Endodermal cell (in vitro differentiated cells): ENCODE measurements at regions not wholly inside any gene's neighbourhood (a gene's known extent, or its start where the extent isn't known, plus 50 kb on each side); places are given as distances from the start of the nearest gene placed in this dataset.
A peak's percentile ranks its signal among the peaks of the same experiment; 100 is the strongest.
"Not testable (repeated sequence)": the region's sequence is repeated elsewhere in the genome, so short reads cannot be mapped to it uniquely, and the experiment has no call there.

Experiments
- DNase-seq: peaks from one replicate; pipeline ENCODE4 v3.0.0-alpha.2; 2017
- H3K27ac ChIP-seq: 2 replicates; pipeline ENCODE4 v1.5.1; 2013; ENCODE audit warnings: mild to moderate bottlenecking, low read depth, low read length, moderate library complexity
- H3K27me3 ChIP-seq: 2 replicates; pipeline ENCODE4 v1.6.1; 2013; ENCODE audit warnings: mild to moderate bottlenecking, low read length, moderate library complexity; ENCODE audit not compliant: insufficient read depth, control insufficient read depth, poor library complexity, severe bottlenecking
- H3K36me3 ChIP-seq: 2 replicates; pipeline ENCODE4 v1.7.0; 2013; ENCODE audit warnings: mild to moderate bottlenecking, low read length, moderate library complexity; ENCODE audit not compliant: control insufficient read depth, insufficient read depth
- H3K4me1 ChIP-seq: one replicate; pipeline ENCODE4 v1.7.0; 2013; ENCODE audit warnings: low read length; ENCODE audit not compliant: control insufficient read depth, insufficient read depth
- H3K4me3 ChIP-seq: 2 replicates; pipeline ENCODE4 v1.5.1; 2013; ENCODE audit warnings: mild to moderate bottlenecking, low read length, moderate library complexity
- H3K9ac ChIP-seq: 2 replicates; pipeline ENCODE4 v1.6.1; 2013; ENCODE audit warnings: mild to moderate bottlenecking, low read length, moderate library complexity; ENCODE audit not compliant: poor library complexity, severe bottlenecking; ENCODE audit errors: extremely low read depth
- H3K9me3 ChIP-seq: 2 replicates; pipeline ENCODE4 v1.6.1; 2013; ENCODE audit warnings: mild to moderate bottlenecking, low read length, moderate library complexity; ENCODE audit not compliant: control insufficient read depth
- H3K27ac Mint-ChIP-seq: 2 replicates; pipeline ENCODE4 v1.8.0; 2020; ENCODE audit warnings: mixed read lengths
- H3K27me3 Mint-ChIP-seq: 2 replicates; pipeline ENCODE4 v1.8.0; 2021; ENCODE audit warnings: mild to moderate bottlenecking, mixed read lengths; ENCODE audit not compliant: insufficient read depth
- H3K36me3 Mint-ChIP-seq: 2 replicates; pipeline ENCODE4 v1.8.0; 2020; ENCODE audit warnings: low read depth, mixed read lengths
- H3K4me1 Mint-ChIP-seq: 2 replicates; pipeline ENCODE4 v1.8.0; 2020; ENCODE audit warnings: mixed read lengths
- H3K4me3 Mint-ChIP-seq: 2 replicates; pipeline ENCODE4 v1.8.0; 2020; ENCODE audit warnings: mild to moderate bottlenecking, moderate library complexity, mixed read lengths
- H3K9me3 Mint-ChIP-seq: 2 replicates; pipeline ENCODE4 v1.8.0; 2020; ENCODE audit warnings: mild to moderate bottlenecking, mixed read lengths
- CTCF ChIP-seq: fragments of 200-600 bp; sonication (generic); conservative IDR thresholded peaks from 2 replicates; pipeline ENCODE4 v1.5.0; 2021; ENCODE audit warnings: antibody characterized with exemption, mild to moderate bottlenecking
- WGBS, 2 experiments: methylation state at CpG; one replicate each; pipeline versions ENCODE4 v1.1.5 to v1.1.7; 2013; ENCODE audit warnings: missing lambda C conversion rate in 2 of 2, mixed read lengths in 1 of 2; ENCODE audit not compliant: insufficient coverage in 1 of 2, insufficient read length in 1 of 2; 5-methylcytosine and 5-hydroxymethylcytosine counted together

- Mint-ChIP-seq H3K27me3 (no peaks in the 10 kb centered on the region), H3K4me3 (no peak overlapping the region), H3K27ac (no peak overlapping the region), H3K4me1 (peaks cover 9% of the 10 kb centered on the region), H3K36me3 (peaks cover 26% of the 10 kb centered on the region), H3K9me3 (peaks cover 46% of the 10 kb centered on the region)
- TF ChIP-seq CTCF = no peak
- H3K9me3 ChIP-seq = peaks cover 38% of the 10 kb centered on the region
- 92 to 100% methylated on average over 1 to 5 of the region's 5 CpGs for WGBS, 2 experiments
- no peak for DNase-seq
- no peak overlapping the region for H3K27ac ChIP-seq
- H3K36me3 ChIP-seq = peaks cover 9% of the 10 kb centered on the region
- no peaks in the 10 kb centered on the region for H3K27me3 ChIP-seq
- H3K4me1 ChIP-seq = no peaks in the 10 kb centered on the region
- no peak overlapping the region for H3K9ac ChIP-seq
- H3K4me3 ChIP-seq = peak overlapping the region; percentile 72
These were observed 154.7 kb upstream of the DGKB start for GRCh38 chr7:15057272-15057671.

GRCh38 chr7:15054304-15054703, 151.8 kb upstream of the DGKB start:
- not testable (repeated sequence) for H3K4me1 ChIP-seq, H3K36me3 ChIP-seq, H3K27me3 ChIP-seq, H3K4me3 ChIP-seq, H3K4me3 Mint-ChIP-seq, DNase-seq, H3K27me3 Mint-ChIP-seq, H3K4me1 Mint-ChIP-seq
- H3K36me3 Mint-ChIP-seq = peaks cover 32% of the 10 kb centered on the region
- WGBS, 2 experiments = 37% methylated on average over 2 of the region's 4 CpGs; no CpG with 5 or more reads in 1 of the 2 experiments
- peak overlapping the region; percentile 91 for H3K27ac Mint-ChIP-seq
- Histone ChIP-seq H3K9me3 (peaks cover 63% of the 10 kb centered on the region), H3K27ac (peak overlapping the region; percentile 15), H3K9ac (peak overlapping the region; percentile 66)
- peaks cover 59% of the 10 kb centered on the region for H3K9me3 Mint-ChIP-seq

GRCh38 chr7:15049157-15049556, 146.6 kb upstream of the DGKB start:
- DNase-seq = no peak
- H3K36me3 ChIP-seq = peaks cover 3% of the 10 kb centered on the region
- no peaks in the 10 kb centered on the region for H3K4me1 ChIP-seq
- no peak overlapping the region for H3K4me3 ChIP-seq
- no peak overlapping the region for H3K4me3 Mint-ChIP-seq
- no peak overlapping the region for H3K27ac Mint-ChIP-seq
- peaks cover 7% of the 10 kb centered on the region for H3K4me1 Mint-ChIP-seq
- no peaks in the 10 kb centered on the region for H3K27me3 ChIP-seq
- 89% methylated on average over 1 of the region's 1 CpG; no CpG with 5 or more reads in 1 of the 2 experiments for WGBS, 2 experiments
- peaks cover 18% of the 10 kb centered on the region for H3K36me3 Mint-ChIP-seq
- H3K9me3 ChIP-seq = peaks cover 43% of the 10 kb centered on the region
- no peaks in the 10 kb centered on the region for H3K27me3 Mint-ChIP-seq
- no peak overlapping the region for H3K27ac ChIP-seq
- no peak overlapping the region for H3K9ac ChIP-seq
- H3K9me3 Mint-ChIP-seq = peaks cover 31% of the 10 kb centered on the region
- TF ChIP-seq CTCF = no peak

GRCh38 chr7:15046861-15047260, 144.3 kb upstream of the DGKB start:
- peaks cover 6% of the 10 kb centered on the region for H3K4me1 Mint-ChIP-seq
- WGBS, 2 experiments = 89 to 100% methylated on average over 2 of the region's 2 CpGs
- Histone ChIP-seq H3K4me1 (no peaks in the 10 kb centered on the region), H3K9me3 (peaks cover 21% of the 10 kb centered on the region), H3K36me3 (no peaks in the 10 kb centered on the region), H3K27me3 (no peaks in the 10 kb centered on the region), H3K4me3 (no peak overlapping the region), H3K27ac (no peak overlapping the region), H3K9ac (no peak overlapping the region)
- no peak overlapping the region for H3K4me3 Mint-ChIP-seq
- no peaks in the 10 kb centered on the region for H3K27me3 Mint-ChIP-seq
- H3K36me3 Mint-ChIP-seq = peaks cover 2% of the 10 kb centered on the region
- DNase-seq = no peak
- H3K9me3 Mint-ChIP-seq = peaks cover 8% of the 10 kb centered on the region
- no peak overlapping the region for H3K27ac Mint-ChIP-seq
- TF ChIP-seq CTCF = no peak
